Suprapubic skin (tissue), 4 donors: ENCODE measurements at regions not wholly inside any gene's neighbourhood (a gene's known extent, or its start where the extent isn't known, plus 50 kb on each side); places are given as distances from the start of the nearest gene placed in this dataset.

Experiments
- DNase-seq, 2 donors: peaks; one replicate each; pipeline ENCODE4 v3.0.0-alpha.2; 2019; ENCODE audit warnings: low spot score in 2 of 2
- H3K27ac ChIP-seq: fragments of 200-600 bp; sonication (generic); one replicate; pipeline ENCODE4 v1.5.1; 2019
- H3K27me3 ChIP-seq: fragments of 200-600 bp; sonication (generic); one replicate; pipeline ENCODE4 v1.5.1; 2019
- H3K36me3 ChIP-seq: fragments of 200-600 bp; sonication (generic); one replicate; pipeline ENCODE4 v1.5.1; 2019
- H3K4me1 ChIP-seq: fragments of 200-600 bp; sonication (generic); one replicate; pipeline ENCODE4 v1.5.1; 2019
- H3K4me3 ChIP-seq: fragments of 200-600 bp; sonication (generic); one replicate; pipeline ENCODE4 v1.5.1; 2019; ENCODE audit warnings: mild to moderate bottlenecking
- H3K9me3 ChIP-seq: fragments of 200-600 bp; sonication (generic); one replicate; pipeline ENCODE4 v1.5.1; 2019
- EP300 ChIP-seq: sonication (generic); formaldehyde crosslinking; IDR thresholded peaks from one replicate; pipeline ENCODE4 v1.6.1; 2017; ENCODE audit warnings: antibody characterized with exemption
- POLR2A ChIP-seq, 2 donors: fragments of 450-650 bp; IDR thresholded peaks; one replicate each; pipeline ENCODE4 v1.6.1; 2017; ENCODE audit warnings: antibody characterized with exemption in 2 of 2, mild to moderate bottlenecking in 2 of 2, moderate library complexity in 2 of 2
- POLR2AphosphoS5 ChIP-seq, 3 donors: sonication (generic); formaldehyde crosslinking; IDR thresholded peaks; one replicate each; pipeline ENCODE4 v1.6.1; 2017; ENCODE audit warnings: antibody characterized with exemption in 3 of 3
- WGBS: methylation state at CpG from one replicate; pipeline ENCODE4 v1.1.5; 2018; 5-methylcytosine and 5-hydroxymethylcytosine counted together
- TF ChIP-seq, protein P1 (sequence below), 2 donors: fragments of 200-600 bp in 1 of 2; fragments of 450-650 bp in 1 of 2; sonication (generic) in 1 of 2; IDR thresholded peaks; one replicate each; pipeline ENCODE4 v1.5.1; 2016 to 2019; ENCODE audit warnings: antibody characterized with exemption in 2 of 2, mild to moderate bottlenecking in 1 of 2, moderate library complexity in 1 of 2

DNA sequence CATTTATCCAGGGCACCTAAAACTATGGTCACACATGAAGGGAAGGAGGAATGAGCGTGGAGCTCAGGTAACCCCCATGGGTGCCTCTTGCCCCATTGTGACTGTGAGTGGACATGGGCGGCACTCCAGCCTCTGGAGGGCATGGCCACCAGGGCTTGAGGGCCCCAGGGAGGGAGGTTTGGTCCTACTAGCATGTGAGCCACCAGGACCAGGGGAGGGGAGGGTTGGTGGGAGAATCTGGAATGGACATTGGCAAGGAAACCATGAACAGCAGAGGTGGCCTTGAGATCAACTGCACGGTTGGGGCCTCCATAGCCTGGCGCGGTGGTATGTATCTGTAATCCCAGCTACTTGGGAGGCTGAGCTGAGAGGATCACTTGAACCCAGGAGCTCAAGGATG lies 623.6 kb downstream of the AACS start:
- 100% methylated on average over 4 of the region's 5 CpGs for WGBS
- no peaks in the 10 kb centered on the region for H3K4me1 ChIP-seq
- no peak overlapping the region for H3K27ac ChIP-seq
- H3K27me3 ChIP-seq, result peaks cover 1% of the 10 kb centered on the region
- no peak overlapping the region for H3K4me3 ChIP-seq
- H3K9me3 ChIP-seq, result no peaks in the 10 kb centered on the region
- H3K36me3 ChIP-seq, result no peaks in the 10 kb centered on the region
- TF ChIP-seq POLR2AphosphoS5 (IDR thresholded peaks at IDR 0.05) (no peak), EP300 (no peak)
- TF ChIP-seq, protein P1, sequence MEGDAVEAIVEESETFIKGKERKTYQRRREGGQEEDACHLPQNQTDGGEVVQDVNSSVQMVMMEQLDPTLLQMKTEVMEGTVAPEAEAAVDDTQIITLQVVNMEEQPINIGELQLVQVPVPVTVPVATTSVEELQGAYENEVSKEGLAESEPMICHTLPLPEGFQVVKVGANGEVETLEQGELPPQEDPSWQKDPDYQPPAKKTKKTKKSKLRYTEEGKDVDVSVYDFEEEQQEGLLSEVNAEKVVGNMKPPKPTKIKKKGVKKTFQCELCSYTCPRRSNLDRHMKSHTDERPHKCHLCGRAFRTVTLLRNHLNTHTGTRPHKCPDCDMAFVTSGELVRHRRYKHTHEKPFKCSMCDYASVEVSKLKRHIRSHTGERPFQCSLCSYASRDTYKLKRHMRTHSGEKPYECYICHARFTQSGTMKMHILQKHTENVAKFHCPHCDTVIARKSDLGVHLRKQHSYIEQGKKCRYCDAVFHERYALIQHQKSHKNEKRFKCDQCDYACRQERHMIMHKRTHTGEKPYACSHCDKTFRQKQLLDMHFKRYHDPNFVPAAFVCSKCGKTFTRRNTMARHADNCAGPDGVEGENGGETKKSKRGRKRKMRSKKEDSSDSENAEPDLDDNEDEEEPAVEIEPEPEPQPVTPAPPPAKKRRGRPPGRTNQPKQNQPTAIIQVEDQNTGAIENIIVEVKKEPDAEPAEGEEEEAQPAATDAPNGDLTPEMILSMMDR (IDR thresholded peaks at IDR 0.05), result no peak
- DNase-seq, result no peak

DNA sequence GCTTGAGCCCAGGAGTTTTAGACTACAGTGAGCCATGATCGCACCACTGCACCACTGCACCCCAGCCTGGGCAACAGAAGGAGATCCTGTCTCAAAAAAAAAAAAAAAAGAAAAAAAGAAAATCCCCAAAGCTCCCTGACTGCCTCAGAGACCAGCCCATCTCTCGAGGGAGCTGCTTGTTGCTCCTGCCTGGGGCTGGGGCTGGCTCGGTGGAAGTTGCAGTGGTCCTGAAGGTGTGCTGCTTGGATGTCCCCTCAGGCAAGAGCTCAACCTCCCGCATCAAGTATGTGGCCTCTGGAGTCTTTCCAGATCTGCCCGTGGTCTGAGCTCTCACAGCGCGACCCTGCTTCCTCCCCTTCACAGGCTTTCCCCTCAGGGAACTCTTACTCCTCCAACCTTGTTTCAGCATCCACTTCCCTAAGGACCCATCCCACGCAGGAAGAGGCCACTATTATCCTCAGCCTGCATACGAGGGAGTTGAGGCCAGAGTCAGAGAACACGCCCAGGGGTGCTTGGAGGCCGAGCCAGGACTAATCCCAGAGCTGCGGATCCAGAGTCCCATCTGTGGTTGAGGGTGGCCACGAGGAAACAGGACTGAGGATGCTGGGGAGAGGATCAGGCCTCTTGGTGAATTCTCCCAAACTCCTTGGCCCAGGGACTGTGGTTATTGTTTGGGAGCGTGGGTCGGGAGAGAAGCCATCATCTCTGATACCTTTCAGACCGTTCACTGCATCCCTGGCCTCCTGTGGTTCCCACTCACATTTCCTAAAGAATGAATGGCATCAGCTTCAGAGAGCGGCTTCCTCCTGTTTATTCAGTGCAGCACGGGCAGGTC lies 624.6 kb downstream of the AACS start:
- TF ChIP-seq EP300 (no peak), POLR2AphosphoS5 (IDR thresholded peaks at IDR 0.05) (no peak), POLR2A (IDR thresholded peaks at IDR 0.05) (no peak)
- TF ChIP-seq, protein P1 (IDR thresholded peaks at IDR 0.05), result no peak
- Histone ChIP-seq H3K4me3 (no peak overlapping the region), H3K27me3 (no peaks in the 10 kb centered on the region), H3K9me3 (no peaks in the 10 kb centered on the region), H3K4me1 (no peaks in the 10 kb centered on the region), H3K27ac (no peak overlapping the region), H3K36me3 (no peaks in the 10 kb centered on the region)
- 60% methylated on average over 18 of the region's 18 CpGs for WGBS
- no peak for DNase-seq

DNA sequence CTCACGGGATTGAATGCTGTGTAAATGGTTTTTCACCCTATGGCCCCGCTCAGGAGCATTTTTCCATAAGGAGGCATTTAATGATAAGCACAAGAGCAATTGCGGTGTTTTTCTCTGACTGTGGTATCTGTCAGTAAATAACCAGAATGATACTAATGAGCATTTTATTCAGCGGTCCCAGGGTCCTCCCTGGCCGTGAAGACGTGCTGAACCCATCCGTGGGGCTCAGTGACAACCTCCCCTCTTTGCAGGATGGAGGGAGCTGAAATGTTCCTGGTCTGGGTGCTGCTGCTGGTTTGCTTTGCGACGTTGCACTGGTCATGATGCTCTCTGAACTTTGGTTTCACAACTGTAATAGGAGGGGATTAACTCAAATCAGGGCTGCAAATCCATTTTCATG lies 625.6 kb downstream of the AACS start:
- no peak for DNase-seq
- Histone ChIP-seq H3K9me3 (no peaks in the 10 kb centered on the region), H3K36me3 (no peaks in the 10 kb centered on the region), H3K4me1 (no peaks in the 10 kb centered on the region), H3K27ac (no peak overlapping the region), H3K27me3 (no peaks in the 10 kb centered on the region), H3K4me3 (no peak overlapping the region)
- 85% methylated on average over 9 of the region's 9 CpGs for WGBS
- TF ChIP-seq, protein P1 (IDR thresholded peaks at IDR 0.05), result no peak
- TF ChIP-seq EP300 (no peak), POLR2A (IDR thresholded peaks at IDR 0.05) (no peak), POLR2AphosphoS5 (IDR thresholded peaks at IDR 0.05) (no peak)

DNA sequence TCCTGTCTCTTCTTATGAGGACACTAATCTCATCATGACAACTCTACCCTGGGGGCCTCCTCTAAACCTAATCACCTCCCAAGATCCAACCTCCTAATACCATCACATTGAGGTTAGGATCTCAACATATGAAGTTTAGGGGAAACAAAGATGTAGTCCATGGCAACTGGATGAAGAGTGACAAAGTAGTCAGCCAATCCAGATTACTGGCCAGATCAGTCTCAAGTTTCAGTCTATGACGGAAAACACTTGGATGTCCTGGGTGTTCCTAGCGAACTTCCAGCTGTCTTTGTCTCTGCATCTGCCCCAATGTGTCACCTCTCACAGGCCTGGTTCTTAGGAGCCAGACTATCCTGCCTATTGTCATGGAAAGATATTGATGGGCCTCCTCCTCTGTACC lies 630.8 kb downstream of the AACS start:
- Histone ChIP-seq H3K36me3 (no peaks in the 10 kb centered on the region), H3K9me3 (no peaks in the 10 kb centered on the region), H3K4me1 (no peaks in the 10 kb centered on the region), H3K27ac (no peak overlapping the region), H3K4me3 (no peak overlapping the region), H3K27me3 (no peaks in the 10 kb centered on the region)
- TF ChIP-seq POLR2AphosphoS5 (IDR thresholded peaks at IDR 0.05) (no peak), EP300 (no peak), POLR2A (IDR thresholded peaks at IDR 0.05) (no peak)
- TF ChIP-seq, protein P1 (IDR thresholded peaks at IDR 0.05), result no peak
- WGBS, result 71% methylated on average over 2 of the region's 2 CpGs
- DNase-seq, result no peak

DNA sequence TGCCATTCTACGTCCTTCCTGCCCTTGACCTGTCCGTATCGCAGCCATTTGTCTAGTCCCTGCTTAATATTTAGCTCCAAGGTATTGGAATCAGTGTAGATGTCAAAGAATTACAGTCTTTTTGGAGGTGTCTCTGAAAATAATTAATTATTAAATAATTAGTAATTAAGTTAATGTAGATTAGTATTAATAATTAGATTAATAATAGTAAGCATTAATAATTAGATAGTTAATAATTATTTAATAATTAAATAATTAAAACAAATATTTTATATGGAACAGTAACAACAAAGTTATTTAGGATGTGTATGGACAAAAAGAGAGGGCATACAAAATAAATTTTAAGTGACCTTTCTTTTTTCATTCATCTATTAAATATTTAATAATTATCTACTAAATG lies 639.6 kb downstream of the AACS start:
- Histone ChIP-seq H3K9me3 (no peaks in the 10 kb centered on the region), H3K4me1 (no peaks in the 10 kb centered on the region), H3K36me3 (no peaks in the 10 kb centered on the region), H3K4me3 (no peak overlapping the region), H3K27ac (no peak overlapping the region), H3K27me3 (no peaks in the 10 kb centered on the region)
- 88% methylated on average over 3 of the region's 3 CpGs for WGBS
- TF ChIP-seq POLR2A (IDR thresholded peaks at IDR 0.05) (no peak), EP300 (no peak), POLR2AphosphoS5 (IDR thresholded peaks at IDR 0.05) (no peak)
- TF ChIP-seq, protein P1 (IDR thresholded peaks at IDR 0.05), result no peak
- DNase-seq, result no peak
